WTC11 (cell line): ENCODE measurements at regions not wholly inside any gene's neighbourhood (a gene's known extent, or its start where the extent isn't known, plus 50 kb on each side); places are given as distances from the start of the nearest gene placed in this dataset.

Experiments used
- ATAC-seq: fragments of 200-7000 bp; cut with Tn5 transposase; 2 replicates; pipeline ENCODE4 v1.10.0; 2021; ENCODE audit warnings: mild to moderate bottlenecking, moderate library complexity
- CTCF ChIA-PET: fragments of 300-600 bp; sonication (Branson Sonifier 250); formaldehyde crosslinking; loops from one replicate; lab custom pipeline; 2021; ENCODE audit warnings: antibody characterized with exemption; lab: Charles Lee
- POLR2A ChIA-PET: fragments of 350-600 bp; sonication (Branson Sonifier 250); formaldehyde crosslinking; loops from one replicate; lab custom pipeline; 2021; ENCODE audit warnings: antibody characterized with exemption; lab: Charles Lee
- DNase-seq: peaks from one replicate; pipeline ENCODE4 v3.0.0; 2021; ENCODE audit warnings: low spot score
- H3K27ac Mint-ChIP-seq: 2 replicates; pipeline ENCODE4 v1.8.0; 2021; ENCODE audit warnings: mixed read lengths
- H3K27me3 Mint-ChIP-seq: 2 replicates; pipeline ENCODE4 v1.8.0; 2021; ENCODE audit warnings: low read depth, mild to moderate bottlenecking, moderate library complexity, mixed read lengths
- H3K36me3 Mint-ChIP-seq: 2 replicates; pipeline ENCODE4 v1.8.0; 2021; ENCODE audit warnings: mixed read lengths
- H3K4me1 Mint-ChIP-seq: 2 replicates; pipeline ENCODE4 v1.8.0; 2022; ENCODE audit warnings: mixed read lengths
- H3K4me3 Mint-ChIP-seq: 2 replicates; pipeline ENCODE4 v1.8.0; 2021; ENCODE audit warnings: mild to moderate bottlenecking, moderate library complexity, mixed read lengths
- H3K9me3 Mint-ChIP-seq: 2 replicates; pipeline ENCODE4 v1.8.0; 2021; ENCODE audit warnings: mixed read lengths
- CREM ChIP-seq: sonication (generic); formaldehyde crosslinking; IDR thresholded peaks from 2 replicates; pipeline ENCODE4 v1.8.1; 2022; ENCODE audit warnings: mild to moderate bottlenecking, missing genetic modification reagents, moderate library complexity
- EMX1 ChIP-seq: fragments of 250-450 bp; sonication (Bioruptor Pico); IDR thresholded peaks from 2 replicates; pipeline ENCODE4 v1.8.0; 2021; ENCODE audit warnings: mild to moderate bottlenecking
- JUN ChIP-seq: sonication (generic); formaldehyde crosslinking; IDR thresholded peaks from 2 replicates; pipeline ENCODE4 v1.8.0; 2023; ENCODE audit warnings: mild to moderate bottlenecking, missing genetic modification reagents
- KAT7 ChIP-seq: sonication (generic); formaldehyde crosslinking; IDR thresholded peaks from 2 replicates; pipeline ENCODE4 v1.8.1; 2023; ENCODE audit warnings: missing genetic modification reagents, mild to moderate bottlenecking, borderline replicate concordance
- MXD4 ChIP-seq: fragments of 250-450 bp; sonication (Bioruptor Pico); IDR thresholded peaks from 2 replicates; pipeline ENCODE4 v1.8.0; 2021; ENCODE audit warnings: mild to moderate bottlenecking, moderate library complexity, borderline replicate concordance
- NFE2L1 ChIP-seq: sonication (generic); formaldehyde crosslinking; IDR thresholded peaks from 2 replicates; pipeline ENCODE4 v1.8.1; 2023; ENCODE audit warnings: missing genetic modification reagents
- NFYB ChIP-seq: sonication (generic); formaldehyde crosslinking; conservative IDR thresholded peaks from 2 replicates; pipeline ENCODE4 v1.8.0; 2022; ENCODE audit warnings: low read depth, missing genetic modification reagents
- NR1H2 ChIP-seq: sonication (generic); formaldehyde crosslinking; IDR thresholded peaks from 2 replicates; pipeline ENCODE4 v1.9.0; 2021; ENCODE audit warnings: mild to moderate bottlenecking, moderate library complexity, missing genetic modification reagents
- SOX15 ChIP-seq: fragments of 250-450 bp; sonication (Bioruptor Pico); IDR thresholded peaks from 2 replicates; pipeline ENCODE4 v1.9.0; 2021; ENCODE audit warnings: mild to moderate bottlenecking
- TEAD4 ChIP-seq: sonication (generic); formaldehyde crosslinking; IDR thresholded peaks from 2 replicates; pipeline ENCODE4 v1.8.0; 2022; ENCODE audit warnings: mild to moderate bottlenecking, missing genetic modification reagents
- ZNF232 ChIP-seq: sonication (generic); formaldehyde crosslinking; IDR thresholded peaks from 2 replicates; pipeline ENCODE4 v1.8.0; 2022; ENCODE audit warnings: mild to moderate bottlenecking, missing genetic modification reagents
- ZNF263 ChIP-seq: sonication (generic); formaldehyde crosslinking; IDR thresholded peaks from 2 replicates; pipeline ENCODE4 v1.8.1; 2022; ENCODE audit warnings: low read depth, mild to moderate bottlenecking, moderate library complexity, missing genetic modification reagents
- ZNF396 ChIP-seq: fragments of 250-450 bp; sonication (Bioruptor Pico); IDR thresholded peaks from 2 replicates; pipeline ENCODE4 v1.8.0; 2021; ENCODE audit warnings: mild to moderate bottlenecking, moderate library complexity, borderline replicate concordance
- TF ChIP-seq, protein P1 (sequence below): sonication (generic); formaldehyde crosslinking; conservative IDR thresholded peaks from 2 replicates; pipeline ENCODE4 v1.8.1; 2022; ENCODE audit warnings: mild to moderate bottlenecking, missing genetic modification reagents
- TF ChIP-seq, protein P2 (sequence below): sonication (generic); formaldehyde crosslinking; conservative IDR thresholded peaks from 2 replicates; pipeline ENCODE4 v1.8.1; 2023; ENCODE audit warnings: mild to moderate bottlenecking, low read depth, missing genetic modification reagents, moderate library complexity
- TF ChIP-seq, protein P3 (sequence below): sonication (generic); formaldehyde crosslinking; IDR thresholded peaks from 2 replicates; pipeline ENCODE4 v1.8.1; 2022; ENCODE audit warnings: mild to moderate bottlenecking, moderate library complexity, missing genetic modification reagents
- TF ChIP-seq, protein P4 (sequence below): sonication (generic); formaldehyde crosslinking; IDR thresholded peaks from 2 replicates; pipeline ENCODE4 v1.8.1; 2023; ENCODE audit warnings: mild to moderate bottlenecking, missing genetic modification reagents
- TF ChIP-seq, protein P5 (sequence below): fragments of 200-600 bp; IDR thresholded peaks from 2 replicates; pipeline ENCODE4 v1.8.0; 2022; ENCODE audit warnings: antibody characterized with exemption
- TF ChIP-seq, protein P6 (sequence below): sonication (generic); formaldehyde crosslinking; IDR thresholded peaks from 2 replicates; pipeline ENCODE4 v1.8.1; 2023; ENCODE audit warnings: mild to moderate bottlenecking, missing genetic modification reagents, moderate library complexity
- TF ChIP-seq, protein P7 (sequence below): sonication (generic); formaldehyde crosslinking; IDR thresholded peaks from 2 replicates; pipeline ENCODE4 v1.8.0; 2022; ENCODE audit warnings: mild to moderate bottlenecking, missing genetic modification reagents
- TF ChIP-seq, protein P8 (sequence below): sonication (generic); formaldehyde crosslinking; IDR thresholded peaks from 2 replicates; pipeline ENCODE4 v1.8.0; 2022; ENCODE audit warnings: missing genetic modification reagents

DNA sequence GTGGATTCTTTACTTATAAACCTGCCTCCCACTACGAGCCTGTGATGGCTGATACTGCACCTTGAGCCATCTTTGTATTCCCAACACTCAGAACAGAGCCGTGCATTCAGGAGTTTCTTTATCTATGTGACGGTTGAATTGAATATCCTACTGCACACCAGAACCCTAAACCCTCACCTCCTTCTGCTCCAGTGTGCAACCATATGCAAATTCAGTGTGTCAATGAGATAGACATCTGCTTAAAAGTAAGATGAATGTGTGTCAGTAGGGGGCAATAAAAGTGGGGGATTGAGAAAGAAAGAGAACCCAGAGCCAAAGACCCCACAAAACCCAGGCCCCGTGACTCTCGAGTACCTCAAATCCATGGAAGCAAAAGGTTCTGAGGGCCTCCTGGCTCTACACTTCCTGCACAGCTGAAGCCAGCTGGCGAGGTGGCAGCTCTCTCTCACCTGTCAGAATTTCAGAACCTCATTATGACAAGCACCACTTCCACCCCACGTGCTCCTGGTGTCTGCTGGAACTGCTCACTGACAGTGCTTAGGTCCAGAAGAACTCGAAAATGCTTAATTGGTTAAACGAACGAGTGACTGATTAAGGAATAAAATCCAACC, 143.3 kb upstream of the GPR26 start:
- Mint-ChIP-seq H3K36me3 (no peaks in the 10 kb centered on the region; the same call in 1 of the 2 replicates), H3K27me3 (no peaks in the 10 kb centered on the region; the same call in 1 of the 2 replicates), H3K9me3 (peaks cover 13% of the 10 kb centered on the region), H3K4me1 (peaks cover 6% of the 10 kb centered on the region), H3K27ac (no peak overlapping the region), H3K4me3 (no peak overlapping the region)
- TF ChIP-seq, protein P1, sequence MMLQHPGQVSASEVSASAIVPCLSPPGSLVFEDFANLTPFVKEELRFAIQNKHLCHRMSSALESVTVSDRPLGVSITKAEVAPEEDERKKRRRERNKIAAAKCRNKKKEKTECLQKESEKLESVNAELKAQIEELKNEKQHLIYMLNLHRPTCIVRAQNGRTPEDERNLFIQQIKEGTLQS (CRISPR knock-in tag), result no peak
- TF ChIP-seq TEAD4 (CRISPR knock-in tag), result no peak
- TF ChIP-seq, protein P2, sequence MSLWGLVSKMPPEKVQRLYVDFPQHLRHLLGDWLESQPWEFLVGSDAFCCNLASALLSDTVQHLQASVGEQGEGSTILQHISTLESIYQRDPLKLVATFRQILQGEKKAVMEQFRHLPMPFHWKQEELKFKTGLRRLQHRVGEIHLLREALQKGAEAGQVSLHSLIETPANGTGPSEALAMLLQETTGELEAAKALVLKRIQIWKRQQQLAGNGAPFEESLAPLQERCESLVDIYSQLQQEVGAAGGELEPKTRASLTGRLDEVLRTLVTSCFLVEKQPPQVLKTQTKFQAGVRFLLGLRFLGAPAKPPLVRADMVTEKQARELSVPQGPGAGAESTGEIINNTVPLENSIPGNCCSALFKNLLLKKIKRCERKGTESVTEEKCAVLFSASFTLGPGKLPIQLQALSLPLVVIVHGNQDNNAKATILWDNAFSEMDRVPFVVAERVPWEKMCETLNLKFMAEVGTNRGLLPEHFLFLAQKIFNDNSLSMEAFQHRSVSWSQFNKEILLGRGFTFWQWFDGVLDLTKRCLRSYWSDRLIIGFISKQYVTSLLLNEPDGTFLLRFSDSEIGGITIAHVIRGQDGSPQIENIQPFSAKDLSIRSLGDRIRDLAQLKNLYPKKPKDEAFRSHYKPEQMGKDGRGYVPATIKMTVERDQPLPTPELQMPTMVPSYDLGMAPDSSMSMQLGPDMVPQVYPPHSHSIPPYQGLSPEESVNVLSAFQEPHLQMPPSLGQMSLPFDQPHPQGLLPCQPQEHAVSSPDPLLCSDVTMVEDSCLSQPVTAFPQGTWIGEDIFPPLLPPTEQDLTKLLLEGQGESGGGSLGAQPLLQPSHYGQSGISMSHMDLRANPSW (CRISPR knock-in tag), result no peak
- TF ChIP-seq SOX15 (CRISPR knock-in tag), result no peak
- TF ChIP-seq MXD4, result no peak
- TF ChIP-seq EMX1 (CRISPR knock-in tag), result no peak
- TF ChIP-seq, protein P3, sequence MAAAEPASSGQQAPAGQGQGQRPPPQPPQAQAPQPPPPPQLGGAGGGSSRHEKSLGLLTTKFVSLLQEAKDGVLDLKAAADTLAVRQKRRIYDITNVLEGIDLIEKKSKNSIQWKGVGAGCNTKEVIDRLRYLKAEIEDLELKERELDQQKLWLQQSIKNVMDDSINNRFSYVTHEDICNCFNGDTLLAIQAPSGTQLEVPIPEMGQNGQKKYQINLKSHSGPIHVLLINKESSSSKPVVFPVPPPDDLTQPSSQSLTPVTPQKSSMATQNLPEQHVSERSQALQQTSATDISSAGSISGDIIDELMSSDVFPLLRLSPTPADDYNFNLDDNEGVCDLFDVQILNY (CRISPR knock-in tag), result no peak
- TF ChIP-seq NR1H2, result no peak
- TF ChIP-seq, protein P4, sequence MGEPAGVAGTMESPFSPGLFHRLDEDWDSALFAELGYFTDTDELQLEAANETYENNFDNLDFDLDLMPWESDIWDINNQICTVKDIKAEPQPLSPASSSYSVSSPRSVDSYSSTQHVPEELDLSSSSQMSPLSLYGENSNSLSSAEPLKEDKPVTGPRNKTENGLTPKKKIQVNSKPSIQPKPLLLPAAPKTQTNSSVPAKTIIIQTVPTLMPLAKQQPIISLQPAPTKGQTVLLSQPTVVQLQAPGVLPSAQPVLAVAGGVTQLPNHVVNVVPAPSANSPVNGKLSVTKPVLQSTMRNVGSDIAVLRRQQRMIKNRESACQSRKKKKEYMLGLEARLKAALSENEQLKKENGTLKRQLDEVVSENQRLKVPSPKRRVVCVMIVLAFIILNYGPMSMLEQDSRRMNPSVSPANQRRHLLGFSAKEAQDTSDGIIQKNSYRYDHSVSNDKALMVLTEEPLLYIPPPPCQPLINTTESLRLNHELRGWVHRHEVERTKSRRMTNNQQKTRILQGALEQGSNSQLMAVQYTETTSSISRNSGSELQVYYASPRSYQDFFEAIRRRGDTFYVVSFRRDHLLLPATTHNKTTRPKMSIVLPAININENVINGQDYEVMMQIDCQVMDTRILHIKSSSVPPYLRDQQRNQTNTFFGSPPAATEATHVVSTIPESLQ (CRISPR knock-in tag), result no peak
- TF ChIP-seq CREM (CRISPR knock-in tag), result no peak
- TF ChIP-seq, protein P5, sequence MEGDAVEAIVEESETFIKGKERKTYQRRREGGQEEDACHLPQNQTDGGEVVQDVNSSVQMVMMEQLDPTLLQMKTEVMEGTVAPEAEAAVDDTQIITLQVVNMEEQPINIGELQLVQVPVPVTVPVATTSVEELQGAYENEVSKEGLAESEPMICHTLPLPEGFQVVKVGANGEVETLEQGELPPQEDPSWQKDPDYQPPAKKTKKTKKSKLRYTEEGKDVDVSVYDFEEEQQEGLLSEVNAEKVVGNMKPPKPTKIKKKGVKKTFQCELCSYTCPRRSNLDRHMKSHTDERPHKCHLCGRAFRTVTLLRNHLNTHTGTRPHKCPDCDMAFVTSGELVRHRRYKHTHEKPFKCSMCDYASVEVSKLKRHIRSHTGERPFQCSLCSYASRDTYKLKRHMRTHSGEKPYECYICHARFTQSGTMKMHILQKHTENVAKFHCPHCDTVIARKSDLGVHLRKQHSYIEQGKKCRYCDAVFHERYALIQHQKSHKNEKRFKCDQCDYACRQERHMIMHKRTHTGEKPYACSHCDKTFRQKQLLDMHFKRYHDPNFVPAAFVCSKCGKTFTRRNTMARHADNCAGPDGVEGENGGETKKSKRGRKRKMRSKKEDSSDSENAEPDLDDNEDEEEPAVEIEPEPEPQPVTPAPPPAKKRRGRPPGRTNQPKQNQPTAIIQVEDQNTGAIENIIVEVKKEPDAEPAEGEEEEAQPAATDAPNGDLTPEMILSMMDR, result no peak
- no peak for TF ChIP-seq NFE2L1
- ATAC-seq (no peak), DNase-seq (no peak)
- POLR2A ChIA-PET, result no interaction called here
- CTCF ChIA-PET, result no interaction called here

DNA sequence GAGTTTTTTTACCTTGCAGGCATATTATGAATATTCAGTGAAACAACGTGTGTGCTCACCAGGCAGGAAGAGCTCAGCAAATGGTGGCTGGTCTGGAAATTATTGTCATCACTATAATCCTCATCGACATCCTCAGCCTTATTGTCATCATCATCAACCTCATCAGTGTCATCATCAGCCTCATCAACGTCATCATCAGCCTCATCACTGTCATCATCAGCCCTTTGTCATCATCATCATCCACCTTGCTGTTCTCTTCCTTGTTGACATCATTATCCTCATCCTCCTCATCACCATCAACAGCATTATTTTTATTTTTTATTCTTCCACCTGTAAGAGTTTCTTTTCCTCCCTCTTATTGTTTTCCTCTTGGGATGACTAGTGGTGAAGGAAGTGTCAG, 142.3 kb upstream of the GPR26 start:
- Mint-ChIP-seq H3K36me3 (no peaks in the 10 kb centered on the region; the same call in 1 of the 2 replicates), H3K4me3 (no peak overlapping the region), H3K27ac (no peak overlapping the region), H3K4me1 (peaks cover 4% of the 10 kb centered on the region; the same call in 1 of the 2 replicates), H3K27me3 (no peaks in the 10 kb centered on the region; the same call in 1 of the 2 replicates), H3K9me3 (peaks cover 13% of the 10 kb centered on the region)
- POLR2A ChIA-PET, result no interaction called here
- DNase-seq (no peak), ATAC-seq (no peak)
- CTCF ChIA-PET, result no interaction called here
- TF ChIP-seq KAT7, result no peak
- no peak for TF ChIP-seq ZNF396 (CRISPR knock-in tag)
- no peak for TF ChIP-seq ZNF263
- no peak for TF ChIP-seq JUN (CRISPR knock-in tag)
- TF ChIP-seq, protein P5, result no peak
- no peak for TF ChIP-seq ZNF232 (CRISPR knock-in tag)
- TF ChIP-seq, protein P6, sequence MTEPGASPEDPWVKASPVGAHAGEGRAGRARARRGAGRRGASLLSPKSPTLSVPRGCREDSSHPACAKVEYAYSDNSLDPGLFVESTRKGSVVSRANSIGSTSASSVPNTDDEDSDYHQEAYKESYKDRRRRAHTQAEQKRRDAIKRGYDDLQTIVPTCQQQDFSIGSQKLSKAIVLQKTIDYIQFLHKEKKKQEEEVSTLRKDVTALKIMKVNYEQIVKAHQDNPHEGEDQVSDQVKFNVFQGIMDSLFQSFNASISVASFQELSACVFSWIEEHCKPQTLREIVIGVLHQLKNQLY (CRISPR knock-in tag), result no peak
- no peak for TF ChIP-seq NFYB (CRISPR knock-in tag)
- no peak for TF ChIP-seq TEAD4 (CRISPR knock-in tag)
- TF ChIP-seq, protein P7, sequence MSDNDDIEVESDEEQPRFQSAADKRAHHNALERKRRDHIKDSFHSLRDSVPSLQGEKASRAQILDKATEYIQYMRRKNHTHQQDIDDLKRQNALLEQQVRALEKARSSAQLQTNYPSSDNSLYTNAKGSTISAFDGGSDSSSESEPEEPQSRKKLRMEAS (CRISPR knock-in tag), result no peak
- TF ChIP-seq, protein P8, sequence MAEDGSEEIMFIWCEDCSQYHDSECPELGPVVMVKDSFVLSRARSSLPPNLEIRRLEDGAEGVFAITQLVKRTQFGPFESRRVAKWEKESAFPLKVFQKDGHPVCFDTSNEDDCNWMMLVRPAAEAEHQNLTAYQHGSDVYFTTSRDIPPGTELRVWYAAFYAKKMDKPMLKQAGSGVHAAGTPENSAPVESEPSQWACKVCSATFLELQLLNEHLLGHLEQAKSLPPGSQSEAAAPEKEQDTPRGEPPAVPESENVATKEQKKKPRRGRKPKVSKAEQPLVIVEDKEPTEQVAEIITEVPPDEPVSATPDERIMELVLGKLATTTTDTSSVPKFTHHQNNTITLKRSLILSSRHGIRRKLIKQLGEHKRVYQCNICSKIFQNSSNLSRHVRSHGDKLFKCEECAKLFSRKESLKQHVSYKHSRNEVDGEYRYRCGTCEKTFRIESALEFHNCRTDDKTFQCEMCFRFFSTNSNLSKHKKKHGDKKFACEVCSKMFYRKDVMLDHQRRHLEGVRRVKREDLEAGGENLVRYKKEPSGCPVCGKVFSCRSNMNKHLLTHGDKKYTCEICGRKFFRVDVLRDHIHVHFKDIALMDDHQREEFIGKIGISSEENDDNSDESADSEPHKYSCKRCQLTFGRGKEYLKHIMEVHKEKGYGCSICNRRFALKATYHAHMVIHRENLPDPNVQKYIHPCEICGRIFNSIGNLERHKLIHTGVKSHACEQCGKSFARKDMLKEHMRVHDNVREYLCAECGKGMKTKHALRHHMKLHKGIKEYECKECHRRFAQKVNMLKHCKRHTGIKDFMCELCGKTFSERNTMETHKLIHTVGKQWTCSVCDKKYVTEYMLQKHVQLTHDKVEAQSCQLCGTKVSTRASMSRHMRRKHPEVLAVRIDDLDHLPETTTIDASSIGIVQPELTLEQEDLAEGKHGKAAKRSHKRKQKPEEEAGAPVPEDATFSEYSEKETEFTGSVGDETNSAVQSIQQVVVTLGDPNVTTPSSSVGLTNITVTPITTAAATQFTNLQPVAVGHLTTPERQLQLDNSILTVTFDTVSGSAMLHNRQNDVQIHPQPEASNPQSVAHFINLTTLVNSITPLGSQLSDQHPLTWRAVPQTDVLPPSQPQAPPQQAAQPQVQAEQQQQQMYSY (CRISPR knock-in tag), result no peak
